T47D (cell line): ENCODE measurements at regions not wholly inside any gene's neighbourhood (a gene's known extent, or its start where the extent isn't known, plus 50 kb on each side); places are given as distances from the start of the nearest gene placed in this dataset.
A peak's percentile ranks its signal among the peaks of the same experiment; 100 is the strongest.
"Not testable (repeated sequence)": the region's sequence is repeated elsewhere in the genome, so short reads cannot be mapped to it uniquely, and the experiment has no call there.

Experiments used
- DNase-seq, 2 experiments: peaks; one replicate each; pipeline versions ENCODE4 v3.0.0 to v3.0.0-alpha.2; 2011 to 2012; ENCODE audit warnings: low read depth in 1 of 2, low spot score in 1 of 2
- JUND ChIP-seq: IDR thresholded peaks from 2 replicates; pipeline ENCODE4 v1.6.1; 2012; ENCODE audit warnings: low read depth
- in situ Hi-C: cut with HindIII; loops from 2 replicates; pipeline ENCODE4 v1.10.0; 2016; ENCODE audit warnings: low sequenced_read_pairs, low pct_unique_long_range_greater_than_20kb

DNA sequence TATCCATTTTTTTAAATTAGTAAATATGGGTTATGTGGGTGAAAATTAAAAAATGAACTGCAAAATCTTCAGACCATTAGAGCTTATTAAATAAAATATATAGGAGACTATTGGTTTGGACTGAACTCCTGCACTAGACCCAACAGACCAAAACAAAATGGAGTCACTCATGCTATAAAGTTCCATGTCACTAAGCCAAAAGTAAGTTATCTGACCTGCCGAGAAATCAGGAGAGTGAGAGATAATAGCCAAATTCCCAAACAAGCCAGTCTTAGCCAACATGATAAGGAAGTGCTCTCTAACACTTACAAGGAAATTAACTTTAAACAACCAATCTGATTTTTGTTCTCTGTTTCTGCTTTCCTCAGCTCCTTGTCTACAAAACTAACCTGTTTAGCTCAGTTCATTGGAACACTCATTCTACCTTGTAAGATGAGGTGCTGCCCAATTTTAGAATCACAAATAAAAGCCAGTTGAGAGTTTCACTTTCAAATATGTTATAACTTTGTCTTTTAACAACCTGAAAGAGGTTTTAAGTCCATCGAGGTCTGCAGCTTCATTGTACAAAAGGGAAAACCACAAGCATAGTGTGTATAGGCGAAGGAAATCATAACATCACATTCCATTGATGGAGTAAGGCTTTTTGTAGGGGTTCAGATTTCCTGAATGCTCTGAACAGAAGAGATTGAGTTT lies 220.5 kb downstream of the TENT5A start:
- DNase-seq = no peak
- in situ Hi-C loops = no loop called here
- TF ChIP-seq JUND = no peak

- in situ Hi-C loops = no loop called here
- TF ChIP-seq JUND = no peak
- DNase-seq = no peak
Measured at GRCh38 chr6:81517455-81517854, 235.0 kb downstream of the TENT5A start.

DNA sequence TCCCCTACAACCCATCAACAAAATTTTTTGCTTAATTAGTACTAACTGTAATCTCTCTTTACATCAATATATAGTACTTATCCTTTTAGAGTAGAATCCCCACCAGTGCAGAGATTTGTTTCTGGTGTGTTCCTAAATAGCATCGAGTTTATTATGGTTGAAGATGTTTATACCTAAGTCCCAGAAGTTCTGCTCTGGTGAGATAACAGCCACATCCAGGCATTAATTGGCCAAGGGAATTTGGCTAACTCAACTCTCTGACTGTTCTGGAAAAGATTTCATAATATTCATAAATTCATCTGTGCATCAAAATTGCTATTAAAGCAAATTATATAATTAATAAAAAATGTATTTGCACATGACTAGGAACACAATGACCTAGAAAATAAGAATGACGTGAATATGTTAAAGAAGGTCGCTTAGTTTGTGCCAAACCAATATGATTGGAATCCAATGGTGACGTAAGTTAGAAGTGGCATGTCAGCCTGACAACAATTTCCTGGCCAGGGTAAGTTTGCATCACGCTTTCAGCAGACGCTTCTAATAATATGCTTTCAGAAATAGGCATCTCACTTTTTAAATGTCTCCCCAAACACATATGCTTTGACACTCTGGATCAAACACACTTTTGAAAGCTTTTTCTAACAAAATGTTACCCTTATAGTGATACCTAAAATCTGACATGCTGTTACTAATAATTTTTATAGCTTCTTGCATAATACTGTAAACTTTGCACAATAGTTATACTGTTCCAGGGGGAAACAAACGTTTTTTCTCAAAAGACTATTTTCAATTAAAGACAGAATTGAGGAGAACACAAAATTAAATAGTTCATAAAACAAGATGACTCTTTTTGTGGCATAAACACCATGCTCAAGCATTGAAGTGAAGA lies 236.7 kb downstream of the TENT5A start:
- in situ Hi-C loops = no loop called here
- TF ChIP-seq JUND = no peak
- no peak for DNase-seq

- DNase-seq, in situ Hi-C loops: not testable (repeated sequence)
Measured at GRCh38 chr6:81514195-81514594, 238.3 kb downstream of the TENT5A start.

DNA sequence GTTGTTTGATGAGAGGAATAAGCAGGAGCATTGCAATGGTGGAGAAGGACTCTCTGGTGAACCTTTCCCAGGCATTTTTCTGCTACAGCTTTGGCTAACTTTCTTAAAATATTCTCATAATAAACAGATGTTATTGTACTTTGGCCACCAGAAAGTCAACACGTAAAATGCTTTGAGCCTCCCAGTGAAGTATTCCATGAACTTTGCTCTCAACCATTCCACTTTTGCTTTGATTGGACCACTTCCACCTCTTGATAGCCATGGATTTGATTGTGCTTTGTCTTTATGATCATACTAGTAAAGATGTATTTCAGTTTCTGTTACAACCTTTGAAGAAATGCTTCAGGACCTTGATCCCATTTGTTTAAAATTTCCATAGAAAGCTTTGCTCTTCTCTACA lies 241.1 kb downstream of the TENT5A start:
- no peak for TF ChIP-seq JUND
- no peak for DNase-seq
- in situ Hi-C loops = no loop called here

DNA sequence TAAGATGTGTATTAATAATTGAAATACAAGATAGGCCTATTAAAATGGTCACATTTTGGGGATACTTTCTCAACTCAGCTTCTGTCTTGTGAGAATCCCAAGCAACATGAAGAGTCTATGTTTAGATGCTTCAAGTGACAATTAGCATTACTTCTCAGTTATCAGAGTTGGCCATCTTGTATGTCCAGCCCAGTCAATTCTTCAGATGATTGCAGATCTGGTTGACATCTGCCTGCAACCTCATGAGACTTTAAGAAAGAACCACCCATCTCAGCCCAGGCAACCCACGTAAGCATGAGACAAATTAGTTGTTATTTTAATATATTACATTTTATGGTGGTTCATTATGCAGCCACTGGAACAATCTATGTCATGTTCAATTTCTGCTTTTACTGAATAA lies 256.5 kb downstream of the TENT5A start:
- TF ChIP-seq JUND = no peak
- DNase-seq = no peak
- in situ Hi-C loops = no loop called here

GRCh38 chr6:81491454-81492101 lies 260.9 kb downstream of the TENT5A start:
- in situ Hi-C loops = no loop called here
- DNase-seq = no peak
- no peak for TF ChIP-seq JUND

DNA sequence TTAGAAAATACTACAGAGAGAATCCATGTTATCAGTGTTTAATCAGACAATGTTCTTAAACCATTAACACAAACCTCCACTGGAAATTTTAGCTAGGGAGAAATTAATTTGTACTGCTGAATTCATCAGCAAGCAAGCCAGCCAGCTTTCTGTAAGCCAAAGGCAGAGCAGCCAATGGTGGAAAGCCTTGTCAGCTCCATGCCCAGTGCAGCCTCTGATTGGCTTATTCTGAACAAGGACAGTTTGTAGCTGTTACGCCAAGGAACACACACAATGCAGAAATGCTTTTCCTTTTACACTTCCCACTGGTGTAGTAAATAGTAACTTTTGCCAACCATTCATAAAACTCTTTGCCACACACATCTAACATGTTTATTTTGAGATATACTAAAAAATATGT lies 265.0 kb downstream of the TENT5A start:
- in situ Hi-C loops = no loop called here
- peak in 1 of 2 experiments; percentile 5 for DNase-seq

DNA sequence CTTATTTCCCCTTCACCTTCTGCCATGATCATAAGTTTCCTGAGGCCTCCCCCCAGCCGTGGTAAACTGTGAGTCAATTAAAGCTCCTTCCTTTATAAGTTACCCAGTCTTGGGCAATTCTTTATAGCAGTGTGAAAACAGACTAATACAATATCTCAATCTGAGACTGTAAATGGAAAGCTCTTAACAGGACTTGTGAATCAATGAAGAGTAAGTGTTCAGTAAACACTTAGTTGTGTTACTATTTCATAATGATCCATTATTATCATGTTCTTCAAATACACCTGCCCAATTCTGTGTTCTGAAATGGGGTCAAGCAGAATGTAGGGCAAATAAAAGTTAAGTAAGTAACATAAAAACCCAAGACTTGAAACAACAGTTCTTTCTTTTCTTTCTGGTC lies 266.2 kb downstream of the TENT5A start:
- DNase-seq = no peak
- in situ Hi-C loops = no loop called here
- no peak for TF ChIP-seq JUND

More for the DNA sequence above, 265.0 kb downstream of the TENT5A start:
- no peak for TF ChIP-seq JUND

DNA sequence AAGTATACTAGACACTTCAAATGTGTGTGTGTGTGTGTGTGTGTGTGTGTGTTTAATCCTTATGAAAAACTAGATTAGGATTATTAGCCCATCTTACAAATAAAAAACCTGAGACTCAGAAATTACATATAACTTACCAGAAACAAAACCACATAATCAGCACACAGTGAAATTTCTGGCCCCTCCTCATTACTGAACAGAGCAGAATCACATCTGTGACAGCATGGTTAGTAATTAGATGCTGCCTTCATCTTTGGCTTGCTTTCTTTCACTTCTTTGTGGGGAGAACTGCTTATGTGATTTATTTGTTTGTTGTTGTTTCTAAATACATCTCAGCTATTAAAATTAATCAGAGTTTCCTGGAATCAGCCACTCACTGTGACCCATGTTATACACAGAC lies 267.1 kb downstream of the TENT5A start:
- no peak for TF ChIP-seq JUND

GRCh38 chr6:81484251-81484650 lies 268.2 kb downstream of the TENT5A start:
- in situ Hi-C loops = no loop called here
- DNase-seq = no peak
- TF ChIP-seq JUND = no peak

More for the DNA sequence above, 267.1 kb downstream of the TENT5A start:
- in situ Hi-C loops = no loop called here
- no peak for DNase-seq

DNA sequence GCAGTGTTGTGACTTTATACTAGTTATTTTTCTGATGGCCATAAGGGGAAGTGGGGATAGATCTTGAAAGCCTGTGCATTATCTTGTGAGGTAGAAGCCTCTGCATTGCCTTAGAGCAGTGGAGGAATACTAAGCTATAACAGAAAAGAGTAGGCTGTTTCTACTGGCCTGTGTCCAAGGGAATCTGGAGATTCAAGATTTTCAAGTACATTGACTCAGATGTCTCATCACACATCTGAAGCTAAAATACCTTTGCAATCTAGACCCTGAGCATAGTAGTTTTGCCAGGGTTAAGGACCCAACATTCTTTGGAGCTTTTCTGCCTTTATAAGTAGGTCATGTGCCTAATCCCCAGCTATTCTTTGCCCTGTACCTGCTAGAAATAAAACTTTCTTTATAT lies 272.3 kb downstream of the TENT5A start:
- DNase-seq = peak in 1 of 2 experiments; percentile 66
- no peak for TF ChIP-seq JUND
- in situ Hi-C loops = no loop called here

DNA sequence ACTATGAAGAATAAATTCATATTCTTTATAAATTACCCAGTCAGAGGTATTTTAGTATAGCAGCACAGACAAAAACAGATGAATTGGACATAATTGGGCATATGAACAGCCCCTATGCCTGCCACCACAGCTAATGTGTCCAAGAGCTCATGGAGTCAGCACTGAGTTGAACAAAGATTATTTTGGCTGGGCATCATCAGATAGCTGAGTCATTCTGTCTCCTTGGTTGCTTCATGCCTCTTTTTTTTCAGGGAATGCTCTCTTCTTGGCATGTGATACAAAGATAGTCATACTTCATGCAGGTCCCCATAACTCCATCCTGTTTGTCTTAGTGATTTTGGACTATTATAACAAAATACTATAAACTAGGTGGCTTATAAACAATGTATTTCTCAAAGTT lies 275.6 kb downstream of the TENT5A start:
- TF ChIP-seq JUND = no peak
- DNase-seq = no peak
- in situ Hi-C loops = no loop called here
